ENCODE measurements at regions not wholly inside any gene's neighbourhood (a gene's known extent, or its start where the extent isn't known, plus 50 kb on each side); places are given as distances from the start of the nearest gene placed in this dataset.

- TF ChIP-seq CTCF (IDR thresholded peaks at IDR 0.05) (no peak), POLR2A (IDR thresholded peaks at IDR 0.05) (no peak)
Measured at GRCh38 chr3:124115279-124115678, 123.4 kb upstream of the ROPN1 start.
